Erythroblast (primary cell): ENCODE measurements at regions not wholly inside any gene's neighbourhood (a gene's known extent, or its start where the extent isn't known, plus 50 kb on each side); places are given as distances from the start of the nearest gene placed in this dataset.

Source experiments
- GATA1 ChIP-seq: IDR thresholded peaks from 2 replicates; pipeline ENCODE4 v1.6.1; 2011; ENCODE audit warnings: low read depth, mild to moderate bottlenecking, control low read depth, low read length, moderate library complexity
- POLR2A ChIP-seq: IDR thresholded peaks from 2 replicates; pipeline ENCODE4 v1.6.1; 2011; ENCODE audit warnings: mild to moderate bottlenecking, low read length

DNA sequence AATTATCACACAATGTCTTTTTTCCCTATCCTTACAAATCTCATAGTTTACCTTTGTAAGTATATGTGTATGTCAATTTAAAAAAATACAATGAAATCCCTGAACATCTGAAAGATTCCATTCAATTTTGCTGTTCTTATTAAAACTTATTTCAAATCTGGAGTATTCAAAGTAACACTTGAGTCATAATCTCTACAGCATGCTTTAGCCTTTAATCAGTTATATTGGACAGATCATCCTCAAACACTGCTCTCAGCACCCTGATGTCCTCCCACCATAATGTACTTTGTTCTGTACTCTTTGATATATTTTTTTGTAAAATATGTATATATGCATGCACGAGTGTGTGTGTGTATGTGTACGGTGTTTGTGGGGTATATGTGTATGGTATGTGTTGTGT is 83.0 kb upstream of the RPS6KA2 start:
- TF ChIP-seq POLR2A, result no peak
- TF ChIP-seq GATA1, result no peak
